Fibroblast of lung (primary cell): ENCODE measurements at regions not wholly inside any gene's neighbourhood (a gene's known extent, or its start where the extent isn't known, plus 50 kb on each side); places are given as distances from the start of the nearest gene placed in this dataset.

ENCODE experiments used
- CTCF ChIP-seq, 2 donors: IDR thresholded peaks in 1 of 2; conservative IDR thresholded peaks in 1 of 2; 1 replicate in 1 of 2; 2 replicates in 1 of 2; pipeline ENCODE4 v1.5.1; 2011 to 2012; ENCODE audit warnings: low read length in 2 of 2, control low read depth in 1 of 2, inconsistent platforms in 1 of 2, low read depth in 1 of 2, mild to moderate bottlenecking in 1 of 2
- EZH2 ChIP-seq: IDR thresholded peaks from 2 replicates; pipeline ENCODE4 v1.5.1; 2012; ENCODE audit warnings: low read length, control low read depth, mild to moderate bottlenecking; ENCODE audit errors: missing control alignments

DNA sequence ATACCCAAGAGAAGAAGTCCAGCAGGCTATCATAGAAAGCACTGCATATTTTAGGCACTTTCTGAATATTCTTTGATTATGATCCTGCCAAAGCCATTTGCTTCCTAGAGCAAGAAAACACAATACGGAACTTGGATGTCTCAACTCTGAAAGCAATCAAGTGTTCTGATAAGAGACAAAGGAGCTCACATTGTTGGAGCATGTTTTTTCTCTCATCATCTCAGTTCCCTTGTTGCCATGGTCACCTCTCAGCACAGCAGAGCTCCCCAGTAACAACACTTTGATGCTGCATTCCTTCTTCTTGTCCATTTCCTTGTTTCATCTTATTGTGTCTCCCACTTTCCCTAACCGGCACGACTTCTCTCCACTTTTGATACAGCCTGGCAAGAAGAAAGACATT, 168.7 kb upstream of the FUT9 start:
- TF ChIP-seq CTCF (conservative IDR thresholded peaks at IDR 0.05 in 1 of 2, IDR thresholded peaks at IDR 0.05 in 1 of 2; ENCODE audit: low read depth in 1 of 2, low read length in 2 of 2) (no peak), EZH2 (no peak)
